LNCaP clone FGC (cell line): ENCODE measurements at regions not wholly inside any gene's neighbourhood (a gene's known extent, or its start where the extent isn't known, plus 50 kb on each side); places are given as distances from the start of the nearest gene placed in this dataset.

Experiments
- DNase-seq: peaks from one replicate; pipeline ENCODE4 v3.0.0-alpha.2; 2011; ENCODE audit warnings: low read depth
- H3K4me3 ChIP-seq: 2 replicates; pipeline ENCODE4 v1.5.1; 2011; ENCODE audit warnings: mild to moderate bottlenecking, low read depth, low read length, control low read depth
- TF ChIP-seq, protein P1 (sequence below): IDR thresholded peaks from 2 replicates; pipeline ENCODE4 v1.5.1; 2012; ENCODE audit warnings: mild to moderate bottlenecking; ENCODE audit not compliant: control insufficient read depth, insufficient read depth; ENCODE audit errors: extremely low read depth

DNA sequence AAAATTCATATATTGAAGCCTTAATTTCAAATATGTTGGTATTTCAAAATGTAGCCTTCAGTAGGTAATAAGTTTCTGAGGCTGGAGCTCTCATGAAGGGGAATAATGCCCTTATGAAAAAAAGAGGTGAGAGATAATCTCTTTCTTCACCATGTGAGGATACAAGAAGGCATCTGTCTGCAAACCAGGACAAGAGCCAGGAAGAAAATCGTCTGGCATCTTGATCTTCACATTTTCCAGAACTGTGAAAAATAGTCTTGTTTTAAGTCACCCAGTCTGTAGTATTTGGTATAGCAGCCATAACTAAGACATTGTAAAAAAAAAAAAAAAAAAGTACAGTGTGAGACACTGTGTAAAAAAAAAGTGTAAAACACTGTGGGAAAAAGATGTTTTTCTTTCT, 768.9 kb downstream of the TAF11L14 start:
- DNase-seq, result no peak
- H3K4me3 ChIP-seq, result no peak overlapping the region
- TF ChIP-seq, protein P1, sequence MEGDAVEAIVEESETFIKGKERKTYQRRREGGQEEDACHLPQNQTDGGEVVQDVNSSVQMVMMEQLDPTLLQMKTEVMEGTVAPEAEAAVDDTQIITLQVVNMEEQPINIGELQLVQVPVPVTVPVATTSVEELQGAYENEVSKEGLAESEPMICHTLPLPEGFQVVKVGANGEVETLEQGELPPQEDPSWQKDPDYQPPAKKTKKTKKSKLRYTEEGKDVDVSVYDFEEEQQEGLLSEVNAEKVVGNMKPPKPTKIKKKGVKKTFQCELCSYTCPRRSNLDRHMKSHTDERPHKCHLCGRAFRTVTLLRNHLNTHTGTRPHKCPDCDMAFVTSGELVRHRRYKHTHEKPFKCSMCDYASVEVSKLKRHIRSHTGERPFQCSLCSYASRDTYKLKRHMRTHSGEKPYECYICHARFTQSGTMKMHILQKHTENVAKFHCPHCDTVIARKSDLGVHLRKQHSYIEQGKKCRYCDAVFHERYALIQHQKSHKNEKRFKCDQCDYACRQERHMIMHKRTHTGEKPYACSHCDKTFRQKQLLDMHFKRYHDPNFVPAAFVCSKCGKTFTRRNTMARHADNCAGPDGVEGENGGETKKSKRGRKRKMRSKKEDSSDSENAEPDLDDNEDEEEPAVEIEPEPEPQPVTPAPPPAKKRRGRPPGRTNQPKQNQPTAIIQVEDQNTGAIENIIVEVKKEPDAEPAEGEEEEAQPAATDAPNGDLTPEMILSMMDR, result no peak

DNA sequence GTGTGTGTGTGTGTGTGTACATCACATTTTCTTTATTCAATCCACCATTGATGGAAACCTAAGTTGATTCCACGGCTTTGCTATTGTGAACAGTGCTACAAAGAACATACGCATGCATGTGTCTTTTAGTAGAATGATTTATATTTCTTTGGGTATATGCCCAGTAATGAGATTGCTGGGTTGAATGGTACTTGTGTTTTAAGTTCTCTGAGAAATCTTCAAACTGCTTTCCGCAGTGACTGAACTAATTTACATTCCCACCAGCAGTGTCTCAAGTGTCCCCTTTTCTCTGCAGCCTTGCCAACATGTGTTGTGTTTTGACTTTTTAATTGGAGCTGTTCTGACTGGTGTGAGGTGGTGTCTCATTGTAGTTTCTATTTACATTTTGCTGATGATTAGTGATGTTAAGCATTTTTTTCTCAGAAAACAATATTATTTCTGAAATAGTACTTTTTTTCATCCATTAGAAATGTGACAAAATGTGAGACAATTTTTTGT, 769.7 kb downstream of the TAF11L14 start:
- H3K4me3 ChIP-seq, result no peak overlapping the region
- DNase-seq, result no peak
- TF ChIP-seq, protein P1, result no peak

DNA sequence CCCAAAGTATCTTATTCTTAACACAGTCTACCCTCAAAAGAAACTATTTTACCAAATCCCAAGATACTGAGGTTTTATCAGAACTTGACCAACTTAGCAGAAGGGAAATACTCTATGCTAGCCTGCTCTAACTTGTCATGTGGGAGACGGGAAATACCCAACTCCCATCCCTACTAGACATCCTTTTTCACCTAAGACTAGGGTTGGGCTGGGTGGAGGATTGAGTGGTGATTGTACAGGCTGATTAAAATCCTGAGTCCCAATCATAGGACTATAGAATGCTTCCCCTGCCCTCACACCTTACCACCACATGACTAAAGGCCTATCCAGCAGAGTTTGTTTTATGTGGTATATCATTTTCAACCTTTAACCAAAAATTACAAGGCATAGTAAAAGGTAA, 786.5 kb downstream of the TAF11L14 start:
- TF ChIP-seq, protein P1, result no peak
- no peak for DNase-seq
- no peak overlapping the region for H3K4me3 ChIP-seq

DNA sequence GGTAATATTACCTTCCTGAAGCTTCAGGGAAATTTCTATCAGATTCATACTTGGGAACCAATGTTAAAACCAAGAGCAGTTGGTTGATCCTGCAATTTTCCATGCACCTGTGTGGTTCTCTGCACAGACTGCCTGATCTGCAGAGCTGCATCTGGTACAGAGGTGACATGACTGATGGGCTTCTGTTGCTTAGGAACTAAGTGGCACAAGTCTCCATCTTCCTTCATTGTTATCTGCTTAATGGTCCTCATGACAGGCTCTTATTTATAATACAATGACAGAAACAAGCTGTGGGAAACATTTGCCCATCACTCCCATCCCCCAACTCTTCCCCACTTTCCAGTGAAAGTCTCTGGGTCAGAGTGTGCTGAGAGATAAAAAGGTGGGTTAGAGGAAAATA, 799.1 kb downstream of the TAF11L14 start:
- H3K4me3 ChIP-seq, result no peak overlapping the region
- TF ChIP-seq, protein P1, result no peak
- DNase-seq, result no peak

DNA sequence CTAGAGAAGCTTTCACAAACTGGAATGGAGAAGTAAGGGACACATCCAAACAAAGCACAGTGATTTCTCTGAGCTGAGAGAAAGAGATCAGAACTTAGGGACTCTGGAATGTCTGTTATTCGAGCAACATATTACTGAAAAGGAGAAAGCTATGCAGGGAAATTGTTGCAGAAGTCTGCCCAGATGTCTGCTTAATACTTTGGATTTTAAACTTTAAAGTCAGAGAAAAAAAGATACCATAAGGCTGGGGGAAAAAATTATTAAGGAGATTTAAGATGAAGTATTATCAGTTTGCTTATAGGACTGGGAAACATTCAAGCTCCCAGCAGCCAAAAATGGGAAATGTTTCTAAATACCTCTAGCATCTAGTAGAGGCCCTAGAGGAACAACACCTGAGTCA, 803.9 kb downstream of the TAF11L14 start:
- TF ChIP-seq, protein P1, result no peak
- H3K4me3 ChIP-seq, result no peak overlapping the region
- no peak for DNase-seq

DNA sequence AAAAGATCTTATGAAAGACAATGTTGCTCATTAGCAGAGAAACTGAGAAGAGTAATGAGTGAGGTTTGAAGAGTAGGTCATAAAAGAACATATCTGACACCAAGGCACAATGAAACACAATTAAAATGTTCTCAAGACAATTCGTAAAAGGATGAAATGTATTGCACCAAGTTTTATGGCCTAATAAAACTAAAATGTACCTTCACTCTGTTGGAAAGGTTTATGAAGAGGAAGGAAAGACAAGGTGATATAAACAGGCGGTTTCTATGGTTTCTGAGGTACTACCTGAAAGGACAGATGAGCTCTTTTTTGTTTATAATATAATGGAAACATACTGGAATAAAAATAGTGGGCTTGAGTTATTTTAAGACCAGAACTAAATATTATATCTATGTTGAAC, 821.3 kb downstream of the TAF11L14 start:
- DNase-seq, result peak; percentile 18
- no peak overlapping the region for H3K4me3 ChIP-seq
- TF ChIP-seq, protein P1, result no peak

DNA sequence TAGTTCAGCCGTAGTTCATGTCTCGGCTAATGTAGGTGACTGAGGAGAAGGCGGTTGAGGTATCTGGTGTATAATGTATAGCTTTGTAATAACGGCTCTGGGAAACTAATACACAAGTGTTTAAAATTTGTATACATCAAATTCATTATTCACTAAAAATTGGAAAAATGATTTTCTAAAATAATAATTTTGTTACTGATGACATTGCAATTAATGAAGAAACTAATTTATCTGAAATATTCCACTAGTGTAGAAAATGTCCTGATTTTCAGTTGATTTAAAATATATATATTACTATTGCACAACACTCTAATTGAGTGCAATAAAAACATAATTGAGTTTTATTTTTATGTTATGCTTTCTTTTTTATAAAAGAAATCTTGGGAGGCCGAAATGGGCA, 823.0 kb downstream of the TAF11L14 start:
- no peak for DNase-seq
- no peak overlapping the region for H3K4me3 ChIP-seq
- TF ChIP-seq, protein P1, result no peak
